DMS153 treated with DMSO at 0.1 percent for 48 hours (cell line): ENCODE measurements at regions not wholly inside any gene's neighbourhood (a gene's known extent, or its start where the extent isn't known, plus 50 kb on each side); places are given as distances from the start of the nearest gene placed in this dataset.

Experiments used
- DNase-seq: peaks from one replicate; lab custom pipeline; 2025; ENCODE audit not compliant: unreplicated experiment; lab: John Stamatoyannopoulos, UW

GRCh38 chr22:34135749-34136148, 215.5 kb upstream of the LARGE1 start:
- DNase-seq: no peak

GRCh38 chr22:34150023-34150422, 229.7 kb upstream of the LARGE1 start:
- DNase-seq: no peak

GRCh38 chr22:34159491-34159890, 239.2 kb upstream of the LARGE1 start:
- DNase-seq: no peak

- DNase-seq: no peak
Measured at GRCh38 chr22:34160141-34160783, 240.0 kb upstream of the LARGE1 start.

GRCh38 chr22:34161431-34162123, 241.3 kb upstream of the LARGE1 start:
- DNase-seq: no peak

- DNase-seq: no peak
Measured at GRCh38 chr22:34198976-34199375, 278.7 kb upstream of the LARGE1 start.

GRCh38 chr22:34210301-34210700, 290.0 kb upstream of the LARGE1 start:
- no peak for DNase-seq

GRCh38 chr22:34214372-34214771, 294.1 kb upstream of the LARGE1 start:
- DNase-seq: no peak

- DNase-seq: no peak
Measured at GRCh38 chr22:34225278-34225677, 305.0 kb upstream of the LARGE1 start.

- no peak for DNase-seq
Measured at GRCh38 chr22:34236527-34236926, 316.3 kb upstream of the LARGE1 start.

GRCh38 chr22:34239421-34239820, 319.1 kb upstream of the LARGE1 start:
- no peak for DNase-seq

GRCh38 chr22:34243023-34243422, 322.7 kb upstream of the LARGE1 start:
- no peak for DNase-seq

GRCh38 chr22:34255042-34255441, 334.8 kb upstream of the LARGE1 start:
- no peak for DNase-seq

- no peak for DNase-seq
Measured at GRCh38 chr22:34278121-34278520, 357.8 kb upstream of the LARGE1 start.

- DNase-seq: no peak
Measured at GRCh38 chr22:34281738-34282137, 361.5 kb upstream of the LARGE1 start.

- no peak for DNase-seq
Measured at GRCh38 chr22:34283844-34284243, 363.6 kb upstream of the LARGE1 start.

GRCh38 chr22:34293324-34293723, 373.0 kb upstream of the LARGE1 start:
- no peak for DNase-seq

GRCh38 chr22:34294476-34294875, 374.2 kb upstream of the LARGE1 start:
- no peak for DNase-seq

GRCh38 chr22:34294986-34295385, 374.7 kb upstream of the LARGE1 start:
- DNase-seq: no peak

- no peak for DNase-seq
Measured at GRCh38 chr22:34296461-34296860, 376.2 kb upstream of the LARGE1 start.

- no peak for DNase-seq
Measured at GRCh38 chr22:34297536-34298120, 377.4 kb upstream of the LARGE1 start.

- no peak for DNase-seq
Measured at GRCh38 chr22:34299496-34299895, 379.2 kb upstream of the LARGE1 start.
